HG03060 (cell line): ENCODE measurements at regions not wholly inside any gene's neighbourhood (a gene's known extent, or its start where the extent isn't known, plus 50 kb on each side); places are given as distances from the start of the nearest gene placed in this dataset.
"Not testable (repeated sequence)": the region's sequence is repeated elsewhere in the genome, so short reads cannot be mapped to it uniquely, and the experiment has no call there.

Source experiments
- ATAC-seq: cut with Tn5 transposase; IDR thresholded peaks from one replicate; pipeline ENCODE4 v1.9.1; 2021; ENCODE audit warnings: low read depth, moderate number of reproducible peaks; ENCODE audit not compliant: unreplicated experiment

DNA sequence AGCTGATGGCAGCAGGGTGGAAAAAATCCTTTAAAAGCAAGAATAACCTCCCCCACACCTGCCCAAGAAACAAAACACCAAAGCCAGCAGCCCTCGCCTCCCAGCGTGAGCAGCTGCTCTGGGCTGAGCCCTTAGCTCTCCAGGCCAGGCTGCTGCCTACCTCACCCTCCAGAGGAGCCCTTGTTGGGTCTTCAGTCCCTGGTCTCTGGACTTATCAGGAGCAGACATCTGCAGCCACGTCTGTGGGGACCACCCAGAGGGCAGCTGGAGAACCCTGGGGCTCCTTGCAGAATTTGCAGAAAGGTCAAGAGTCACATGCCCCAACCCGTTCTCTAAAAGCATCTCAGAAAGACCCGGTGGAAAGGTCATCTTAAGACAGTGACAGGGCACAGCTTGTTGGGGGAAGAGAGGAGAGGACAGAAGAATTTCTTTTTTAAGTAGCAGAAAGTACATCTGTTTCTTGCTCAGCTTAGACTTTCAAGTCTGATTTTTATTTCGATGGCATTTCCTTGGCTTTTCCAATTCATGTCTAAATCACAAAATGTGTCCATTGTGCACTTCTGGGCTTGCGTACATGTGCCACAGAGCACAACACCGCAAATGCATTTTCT, 425.7 kb upstream of the NFE2L3 start:
- no peak for ATAC-seq

DNA sequence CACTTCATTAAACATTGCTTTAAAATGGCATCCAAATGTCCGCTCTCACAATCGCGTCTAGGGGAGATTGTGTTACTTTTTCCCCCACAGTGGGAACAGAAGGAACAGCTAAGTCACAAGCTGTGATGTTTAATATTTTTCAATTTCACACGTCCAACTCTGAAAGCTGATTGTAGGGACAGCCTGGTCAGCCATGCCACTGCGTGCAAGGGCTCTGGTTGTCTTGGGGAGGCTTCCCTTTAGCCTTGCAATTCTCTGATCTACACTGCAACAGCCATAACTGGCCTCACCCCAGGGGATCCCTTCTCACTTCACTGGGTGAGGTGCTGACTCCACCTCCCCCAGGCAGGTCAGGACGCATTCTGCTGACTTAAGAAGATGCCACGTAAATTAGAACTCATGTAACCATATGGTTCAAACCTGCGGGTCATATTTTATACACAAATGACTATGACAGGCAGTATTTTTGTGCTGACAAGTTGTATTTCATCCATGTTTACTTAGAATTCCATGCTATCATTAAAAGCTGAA, 425.2 kb upstream of the NFE2L3 start:
- ATAC-seq, result no peak

DNA sequence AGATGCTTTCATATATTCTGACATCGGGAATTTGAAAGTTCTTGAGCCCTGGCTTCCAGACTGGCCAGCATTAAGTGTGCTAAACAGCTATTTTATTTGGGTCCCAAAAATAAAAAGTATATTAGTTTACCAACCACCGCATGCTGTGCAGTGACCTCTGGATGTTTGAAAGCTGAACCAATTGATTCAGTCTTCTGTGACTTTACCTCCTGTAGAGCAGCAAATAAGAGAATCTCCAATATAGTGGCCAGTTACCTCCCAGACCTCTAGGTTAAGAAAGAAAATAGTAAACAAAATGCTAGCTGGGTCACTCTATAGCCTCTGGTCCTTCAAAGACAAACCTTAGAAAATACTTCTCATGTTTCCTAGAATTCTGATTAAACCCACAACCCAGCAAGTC, 424.6 kb upstream of the NFE2L3 start:
- no peak for ATAC-seq

DNA sequence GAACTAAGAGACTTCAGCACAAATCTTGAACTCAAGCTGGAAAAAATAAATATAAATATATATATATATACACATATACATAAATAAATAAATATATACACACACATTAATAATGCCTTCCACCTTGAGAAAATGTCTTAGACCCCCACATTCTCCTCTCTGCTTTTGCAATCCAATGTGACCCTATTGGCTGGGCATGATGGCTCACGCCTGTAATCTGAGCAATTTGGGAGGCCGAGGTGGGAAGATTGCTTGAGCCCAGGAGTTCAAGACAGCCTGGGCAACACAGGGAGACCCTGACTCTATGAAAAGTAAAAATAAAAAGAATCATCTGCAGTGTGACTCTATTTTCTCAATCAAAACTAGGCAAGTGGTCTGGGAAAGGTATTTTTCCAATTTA, 424.1 kb upstream of the NFE2L3 start:
- ATAC-seq, result no peak

DNA sequence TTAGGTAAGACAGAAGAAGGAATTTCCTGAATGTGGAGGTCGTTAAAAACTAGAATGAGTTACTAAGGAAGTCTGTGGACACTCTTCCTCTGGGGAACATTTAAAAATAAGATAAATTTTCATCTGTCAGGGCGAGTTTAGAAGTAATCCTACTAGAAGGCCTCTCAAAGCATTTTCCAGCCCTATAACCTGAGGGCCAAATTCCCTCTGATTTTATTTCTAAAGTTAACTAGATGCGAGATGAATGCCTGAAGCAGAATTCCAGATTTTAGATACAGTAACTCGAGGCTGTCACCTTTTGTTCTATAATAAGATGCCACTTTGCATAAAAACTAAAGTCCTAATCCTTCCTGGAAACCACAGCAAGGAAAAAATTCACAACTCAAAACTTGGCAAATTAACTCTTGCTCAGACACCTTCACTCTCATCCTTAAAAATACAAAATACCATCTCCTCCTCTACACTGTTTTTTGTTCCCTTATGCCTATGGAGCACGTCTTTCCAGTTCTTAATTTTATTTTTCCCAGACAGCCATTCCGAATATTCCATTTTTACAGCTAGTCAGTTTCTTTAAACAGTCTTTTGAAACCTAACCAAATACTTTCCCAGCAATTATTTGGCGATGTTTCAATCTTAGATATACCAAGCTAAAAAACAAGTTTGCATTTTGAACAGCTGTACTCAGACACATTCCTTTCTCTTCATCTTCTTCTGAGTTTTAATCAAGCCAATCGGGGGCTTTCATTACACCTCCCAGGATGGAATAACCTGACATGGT, 420.7 kb upstream of the NFE2L3 start:
- ATAC-seq, result no peak

DNA sequence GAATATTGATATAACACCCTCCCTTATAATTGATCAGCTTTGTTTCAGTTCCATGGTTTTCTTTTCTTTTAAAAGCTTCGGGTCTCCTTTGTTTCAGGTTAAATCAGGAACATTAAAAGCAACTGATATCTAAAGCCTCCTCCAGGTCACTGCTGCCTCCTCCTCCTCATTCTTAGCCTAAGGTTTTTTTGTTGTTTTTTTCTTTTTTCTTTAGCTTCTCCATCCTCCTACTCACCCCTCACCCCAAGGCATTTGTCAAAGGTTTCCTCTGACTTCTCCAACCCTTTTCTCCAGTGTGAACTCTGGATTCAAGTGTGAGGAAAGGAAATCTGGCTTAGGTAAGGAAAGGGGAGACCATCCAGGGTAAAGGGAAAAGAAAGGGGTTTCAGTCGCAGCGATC, 420.2 kb upstream of the NFE2L3 start:
- ATAC-seq, result no peak

DNA sequence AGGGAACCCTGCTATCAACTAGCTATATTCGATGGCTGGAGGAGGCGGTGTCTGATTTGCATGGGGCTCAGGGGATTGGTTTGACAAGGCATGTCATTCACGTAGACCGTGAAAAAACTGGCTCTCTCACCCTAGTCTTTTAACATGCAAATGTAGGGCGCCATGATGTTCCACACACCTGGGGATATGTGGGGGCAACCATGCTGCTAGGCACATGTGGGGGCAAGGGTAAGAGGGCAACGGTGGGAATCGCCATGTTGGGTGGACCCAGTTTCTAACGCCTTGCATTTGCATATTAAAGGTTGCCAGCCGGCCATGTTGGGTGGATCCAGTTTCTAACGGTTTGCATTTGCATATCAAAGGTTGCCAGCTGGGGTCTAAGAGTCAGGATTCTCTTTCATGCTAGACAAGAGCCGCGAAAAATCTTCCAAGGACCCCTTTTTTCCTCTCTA, 419.2 kb upstream of the NFE2L3 start:
- no peak for ATAC-seq

DNA sequence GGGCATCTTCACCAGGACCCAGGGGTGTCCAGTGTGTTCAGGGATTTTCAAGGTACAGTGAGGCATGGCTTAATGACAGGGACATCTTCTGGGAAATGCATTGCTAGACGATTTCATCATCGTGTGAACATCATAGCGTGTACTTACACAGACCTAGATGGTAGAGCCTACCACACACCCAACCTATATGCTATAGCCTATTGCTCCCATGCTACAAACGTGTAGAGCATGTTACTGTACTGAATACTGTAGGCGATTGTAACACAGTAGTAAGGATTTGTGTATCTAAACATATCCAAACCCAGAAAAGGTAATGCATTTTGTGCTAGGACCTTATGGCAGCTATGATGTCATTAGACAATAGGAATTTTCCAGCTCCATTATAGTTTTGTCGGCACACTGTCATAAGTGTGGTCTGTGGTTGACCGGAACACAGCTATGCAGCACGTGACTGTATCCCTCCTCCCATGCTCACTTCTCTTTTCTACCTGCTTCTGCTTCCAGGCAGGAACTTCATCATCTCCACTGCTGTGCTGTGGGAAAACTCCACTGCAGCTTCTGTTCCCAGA, 416.2 kb upstream of the NFE2L3 start:
- ATAC-seq, result no peak

DNA sequence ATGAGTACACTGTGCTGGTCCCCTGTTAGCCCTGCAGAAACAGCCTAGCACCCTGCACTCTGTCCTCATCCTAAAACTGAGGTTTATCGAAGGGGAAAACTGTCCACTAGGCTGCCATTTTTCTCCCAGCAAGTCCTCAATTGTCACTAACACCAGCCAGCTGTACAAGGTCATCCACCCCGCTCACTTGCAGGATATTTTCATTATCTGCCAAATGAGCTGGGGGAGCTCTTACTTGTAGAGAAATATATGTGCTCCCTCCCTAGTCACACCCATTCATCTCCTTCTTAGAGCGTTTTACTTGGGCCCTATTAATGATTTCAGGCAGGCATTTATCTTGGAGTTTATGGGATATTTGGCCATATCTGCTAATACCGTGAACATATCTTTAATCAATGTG, 413.5 kb upstream of the NFE2L3 start:
- no peak for ATAC-seq

DNA sequence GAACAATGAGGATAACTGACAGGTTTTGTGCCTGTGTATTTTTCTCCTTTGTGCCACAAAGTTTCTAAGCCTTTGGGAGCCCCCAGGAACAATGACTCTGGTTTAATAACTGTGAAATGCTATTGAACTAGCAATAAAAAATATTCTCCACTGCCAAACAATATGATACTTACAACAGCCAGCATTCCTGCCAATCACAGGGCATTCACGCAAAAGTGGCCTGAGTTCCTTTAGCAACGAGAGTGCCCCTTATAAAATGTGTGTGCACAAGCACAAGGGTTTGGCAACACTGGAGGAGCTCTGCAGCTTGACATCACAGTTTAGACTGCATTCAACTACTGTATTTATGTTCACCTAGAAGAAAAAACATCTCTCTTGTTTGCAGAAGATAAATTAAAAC, 412.9 kb upstream of the NFE2L3 start:
- ATAC-seq, result no peak

DNA sequence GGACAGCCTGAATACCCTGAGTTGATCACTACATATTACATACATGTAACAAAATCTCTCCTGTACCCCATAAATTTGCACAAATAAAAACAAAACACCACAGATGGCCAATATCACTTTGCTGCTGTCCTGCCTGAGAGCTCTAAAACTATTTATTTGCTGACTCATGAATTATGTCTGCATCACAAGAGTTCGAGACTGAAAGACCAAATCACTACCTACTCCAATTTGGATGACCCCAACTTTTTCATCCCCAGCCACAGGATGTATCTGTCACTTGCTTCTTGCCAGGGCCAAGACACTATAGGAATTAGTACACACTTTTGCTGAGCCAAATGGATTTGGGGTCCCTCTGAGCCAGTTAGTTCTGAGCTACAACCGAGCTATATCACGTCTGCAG, 409.7 kb upstream of the NFE2L3 start:
- ATAC-seq, result no peak

DNA sequence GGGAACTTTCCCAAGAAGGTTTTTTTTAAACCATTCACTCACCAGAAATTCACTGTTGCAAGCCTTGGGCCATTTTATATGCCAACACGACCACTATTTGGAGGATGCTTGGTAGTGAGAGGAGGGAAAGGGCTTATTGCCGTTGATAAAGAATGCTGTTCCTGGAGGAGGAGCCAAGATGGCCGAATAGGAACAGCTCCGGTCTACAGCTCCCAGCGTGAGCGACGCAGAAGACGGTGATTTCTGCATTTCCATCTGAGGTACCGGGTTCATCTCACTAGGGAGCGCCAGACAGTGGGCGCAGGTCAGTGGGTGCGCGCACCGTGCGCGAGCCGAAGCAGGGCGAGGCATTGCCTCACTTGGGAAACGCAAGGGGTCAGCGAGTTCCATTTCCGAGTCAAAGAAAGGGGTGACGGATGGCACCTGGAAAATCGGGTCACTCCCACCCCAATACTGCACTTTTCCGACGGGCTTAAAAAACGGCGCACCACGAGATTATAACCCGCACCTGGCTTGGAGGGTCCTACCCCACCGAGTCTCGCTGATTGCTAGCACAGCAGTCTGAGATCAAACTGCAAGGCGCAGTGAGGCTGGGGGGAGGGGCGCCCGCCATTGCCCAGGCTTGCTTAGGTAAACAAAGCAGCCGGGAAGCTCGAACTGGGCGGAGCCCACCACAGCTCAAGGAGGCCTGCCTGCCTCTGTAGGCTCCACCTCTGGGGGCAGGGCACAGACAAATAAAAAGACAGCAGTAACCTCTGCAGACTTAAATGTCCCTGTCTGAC, 408.1 kb upstream of the NFE2L3 start:
- ATAC-seq, result not testable (repeated sequence)

DNA sequence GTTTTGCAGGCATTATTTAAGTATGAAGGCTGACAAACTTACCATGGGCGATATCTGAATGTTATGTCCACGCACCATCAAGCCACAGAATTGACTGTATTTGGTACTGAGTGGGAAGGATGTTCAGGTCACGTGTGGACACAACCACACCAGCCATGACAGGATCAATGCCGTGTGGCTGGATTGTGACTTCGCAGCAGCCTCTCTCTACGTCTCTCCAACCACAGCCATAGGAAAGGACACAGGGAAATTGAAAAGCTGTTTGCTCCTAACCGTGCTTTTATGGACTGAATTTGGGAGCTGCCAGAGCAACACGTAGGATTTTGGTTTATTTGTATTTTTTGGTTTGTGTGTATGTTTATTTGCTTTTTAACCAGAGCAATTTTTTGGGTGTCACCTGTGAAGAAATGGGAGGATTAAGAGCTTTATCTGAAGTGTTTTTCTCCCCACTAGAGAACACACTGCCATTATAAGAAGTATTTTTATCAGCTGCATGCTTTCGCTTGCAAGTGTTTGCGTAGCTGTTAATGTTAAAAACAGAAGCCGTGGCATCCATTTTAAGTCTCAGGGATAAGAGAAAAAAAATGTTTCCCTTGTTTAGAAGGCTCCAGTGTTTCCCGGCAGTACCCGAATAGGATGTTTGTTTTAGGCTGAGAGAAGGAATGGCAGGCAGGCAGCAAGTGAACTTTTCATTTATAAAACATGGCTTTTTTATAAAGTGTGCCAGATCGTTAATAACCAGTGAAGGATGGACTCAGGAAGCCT, 401.1 kb upstream of the NFE2L3 start:
- ATAC-seq, result no peak

DNA sequence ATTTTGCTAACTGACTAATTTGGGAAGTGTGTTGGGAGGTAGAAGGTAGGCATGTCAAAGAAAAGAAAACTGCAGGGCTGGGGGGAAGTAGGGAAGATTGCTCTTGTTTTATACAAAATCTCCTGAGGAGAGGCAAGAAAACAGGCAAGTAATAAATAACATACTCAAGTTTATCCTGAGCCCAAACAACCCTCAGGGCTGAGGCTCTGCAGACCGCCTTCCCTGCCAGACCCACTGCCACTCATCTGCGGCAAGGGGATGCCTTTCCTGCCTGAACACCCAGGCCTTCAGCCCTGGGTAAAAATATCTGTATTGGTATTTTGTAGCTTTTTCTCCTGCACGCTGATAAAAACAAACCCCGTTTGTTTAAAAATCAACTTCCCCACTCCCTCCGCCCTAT, 399.8 kb upstream of the NFE2L3 start:
- no peak for ATAC-seq

DNA sequence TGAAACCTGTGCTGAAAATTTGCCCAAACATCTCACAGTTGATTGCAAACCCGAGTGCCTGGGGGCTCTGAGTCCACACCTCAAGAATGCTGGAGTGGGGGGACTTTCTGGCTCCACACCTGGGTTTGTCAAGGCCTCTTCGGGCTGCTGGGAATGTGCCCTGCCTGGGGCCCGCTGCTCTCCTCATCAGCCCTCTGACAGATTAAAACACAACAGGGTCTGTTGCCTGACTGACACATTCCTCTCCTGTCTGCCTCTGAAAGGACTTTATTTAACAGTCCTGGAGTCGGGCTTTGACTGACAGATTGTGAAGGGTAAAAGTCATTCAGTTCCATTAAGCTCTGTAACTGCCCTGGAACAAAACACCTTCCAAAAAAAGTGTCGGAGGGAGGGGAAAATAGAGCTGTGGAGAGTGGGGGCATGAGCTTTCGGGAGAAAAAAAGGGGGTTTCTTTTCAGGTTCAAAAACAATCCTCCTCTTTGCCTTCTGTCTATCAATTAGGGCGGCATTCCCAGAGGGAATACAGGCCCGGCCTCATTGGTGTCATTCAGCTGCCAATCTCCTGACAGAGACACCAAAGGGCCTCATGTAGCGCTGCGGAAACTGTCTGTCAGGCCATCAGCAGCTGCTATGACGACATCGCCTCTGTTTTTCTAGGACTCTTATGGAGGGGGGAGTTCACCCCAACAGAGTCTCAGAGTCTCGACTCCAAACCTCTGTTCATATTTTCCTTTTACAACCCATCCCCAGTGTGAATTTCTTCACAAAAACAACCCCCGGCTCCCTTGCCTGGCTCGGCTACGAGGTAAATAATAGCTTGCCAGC, 398.8 kb upstream of the NFE2L3 start:
- ATAC-seq, result no peak

DNA sequence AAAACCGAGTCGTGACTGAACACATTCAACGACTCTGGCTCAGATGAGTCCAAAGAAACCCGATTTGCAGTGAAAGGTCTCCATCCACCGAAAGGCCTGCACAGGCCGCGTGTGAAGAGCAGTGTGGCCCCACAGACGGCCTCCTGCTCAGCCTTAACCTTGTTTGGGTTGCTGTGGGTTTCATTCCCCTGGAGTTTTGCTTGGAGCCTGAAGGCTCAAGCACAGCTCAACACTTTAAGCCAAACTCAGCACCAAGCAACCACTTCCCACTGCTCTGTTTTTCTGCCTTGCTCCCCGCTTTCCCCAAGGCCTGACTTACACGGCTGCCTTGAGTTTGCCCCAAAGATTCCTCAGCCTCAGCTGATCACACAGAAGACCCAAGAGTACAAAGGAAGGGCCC, 398.2 kb upstream of the NFE2L3 start:
- ATAC-seq, result no peak

DNA sequence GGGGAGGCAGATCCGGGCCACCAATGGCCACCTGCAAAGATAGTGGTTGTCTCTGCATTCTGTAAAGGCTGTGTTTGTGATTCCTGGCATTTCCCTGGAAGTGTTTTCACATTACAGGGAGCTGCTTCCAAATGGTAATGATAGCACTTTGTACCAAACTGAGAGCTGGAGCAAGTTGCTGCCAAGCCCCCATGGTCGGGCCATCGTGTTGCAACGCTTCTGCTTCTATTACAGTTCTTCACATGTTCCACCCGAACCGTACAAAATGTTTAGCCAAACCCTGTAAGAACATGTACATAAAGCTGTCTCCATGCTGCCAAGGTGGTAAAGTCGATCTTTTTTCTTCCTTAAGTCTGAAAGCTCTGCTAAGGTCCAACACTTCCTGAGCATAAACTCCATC, 397.7 kb upstream of the NFE2L3 start:
- ATAC-seq, result no peak

DNA sequence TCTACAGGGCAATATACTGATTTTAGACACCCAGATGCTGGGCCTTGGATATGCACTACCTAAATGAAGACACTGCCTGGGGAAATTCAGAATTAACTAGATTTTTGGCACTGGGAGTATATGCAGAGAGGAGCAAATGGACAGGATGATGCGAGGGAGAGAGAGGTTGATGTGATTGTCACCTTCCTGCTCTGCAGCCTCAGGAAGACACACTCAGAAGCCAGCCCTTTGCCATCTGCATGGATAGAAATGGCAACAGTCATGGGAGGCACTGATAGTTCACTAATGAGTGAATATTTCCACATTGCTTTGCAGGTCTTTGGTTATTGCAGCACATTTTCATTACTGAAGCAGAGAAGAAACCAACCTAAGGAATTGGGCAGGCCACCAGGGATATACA, 397.2 kb upstream of the NFE2L3 start:
- no peak for ATAC-seq

DNA sequence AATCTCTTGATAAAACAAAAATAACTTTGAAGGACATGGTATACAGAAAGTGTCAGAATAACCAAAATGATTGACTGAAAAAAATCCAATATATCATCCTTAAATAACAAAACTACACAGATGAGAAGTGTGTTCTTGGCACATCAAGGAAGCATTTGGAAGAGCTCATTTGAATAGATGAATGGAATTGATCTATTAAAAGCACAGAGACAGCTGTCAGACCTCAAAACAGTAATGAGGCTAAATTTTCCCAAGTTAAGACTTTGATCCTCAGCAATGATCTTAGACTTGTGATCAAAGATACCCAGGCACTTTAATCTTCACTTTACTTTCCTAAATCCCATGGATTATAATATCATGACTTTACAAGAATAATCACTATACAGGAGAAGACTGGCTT, 395.4 kb upstream of the NFE2L3 start:
- no peak for ATAC-seq
